GM12865 (cell line): ENCODE measurements at regions not wholly inside any gene's neighbourhood (a gene's known extent, or its start where the extent isn't known, plus 50 kb on each side); places are given as distances from the start of the nearest gene placed in this dataset.

Experiments
- DNase-seq: peaks from one replicate; pipeline ENCODE4 v3.0.0; 2010; ENCODE audit warnings: low read depth
- H3K4me3 ChIP-seq: 2 replicates; pipeline ENCODE4 v1.5.1; 2011; ENCODE audit warnings: mild to moderate bottlenecking, low read depth, low read length, control low read depth
- CTCF ChIP-seq: IDR thresholded peaks from 2 replicates; pipeline ENCODE4 v1.5.1; 2011; ENCODE audit warnings: low read length, control low read depth, low read depth, inconsistent platforms; ENCODE audit not compliant: insufficient read depth; ENCODE audit errors: missing control alignments

GRCh38 chr12:127590868-127591267 is 676.1 kb upstream of the TMEM132C start:
- no peak overlapping the region for H3K4me3 ChIP-seq
- DNase-seq: no peak
- TF ChIP-seq CTCF: no peak

GRCh38 chr12:127592245-127592644 is 674.7 kb upstream of the TMEM132C start:
- H3K4me3 ChIP-seq: no peak overlapping the region
- no peak for DNase-seq
- no peak for TF ChIP-seq CTCF

GRCh38 chr12:127594351-127594970 is 672.5 kb upstream of the TMEM132C start:
- no peak for DNase-seq
- TF ChIP-seq CTCF: no peak
- no peak overlapping the region for H3K4me3 ChIP-seq

- DNase-seq: no peak
- no peak overlapping the region for H3K4me3 ChIP-seq
- TF ChIP-seq CTCF: no peak
Observed at GRCh38 chr12:127595506-127595905, 671.5 kb upstream of the TMEM132C start.

GRCh38 chr12:127596891-127597290 is 670.1 kb upstream of the TMEM132C start:
- no peak for TF ChIP-seq CTCF
- H3K4me3 ChIP-seq: no peak overlapping the region
- no peak for DNase-seq

GRCh38 chr12:127599436-127599835 is 667.5 kb upstream of the TMEM132C start:
- no peak for DNase-seq
- no peak for TF ChIP-seq CTCF
- H3K4me3 ChIP-seq: no peak overlapping the region

GRCh38 chr12:127600211-127600610 is 666.8 kb upstream of the TMEM132C start:
- H3K4me3 ChIP-seq: no peak overlapping the region
- TF ChIP-seq CTCF: no peak
- DNase-seq: no peak
